H1 (cell line): ENCODE measurements at regions not wholly inside any gene's neighbourhood (a gene's known extent, or its start where the extent isn't known, plus 50 kb on each side); places are given as distances from the start of the nearest gene placed in this dataset.

Experiments used
- CTCF ChIA-PET: fragments of 300-600 bp; sonication (Branson Sonifier 250); formaldehyde crosslinking; loops from one replicate; lab custom pipeline; 2021; ENCODE audit not compliant: partially characterized antibody; lab: Charles Lee
- POLR2A ChIA-PET: fragments of 300-600 bp; sonication (Branson Sonifier 250); formaldehyde crosslinking; loops from one replicate; lab custom pipeline; 2021; ENCODE audit warnings: inconsistent platforms; ENCODE audit not compliant: partially characterized antibody; lab: Charles Lee
- DNase-seq, 2 experiments: peaks; one replicate each; pipeline versions ENCODE4 v3.0.0 to v3.0.0-alpha.2; 2010 to 2022; ENCODE audit warnings: low spot score in 2 of 2, low read depth in 1 of 2, mixed read lengths in 1 of 2
- FAIRE-seq: peaks from 2 replicates; lab custom pipeline; 2011; peaks lifted over from hg19 to GRCh38; lab: Jason Lieb, UNC
- H2AFZ ChIP-seq: 2 replicates; pipeline ENCODE4 v1.8.1; 2012; ENCODE audit warnings: low read length, inconsistent platforms
- H2AK5ac ChIP-seq: 2 replicates; pipeline ENCODE4 v1.6.1; 2013; ENCODE audit warnings: low read depth, low read length
- H2BK120ac ChIP-seq: replicated peaks from 2 replicates; pipeline ENCODE3; 2013; ENCODE audit warnings: low read depth, low read length, inconsistent platforms
- H2BK12ac ChIP-seq: 2 replicates; pipeline ENCODE4 v1.6.1; 2013; ENCODE audit warnings: low read depth, low read length
- H2BK15ac ChIP-seq: 2 replicates; pipeline ENCODE4 v1.6.1; 2013; ENCODE audit warnings: low read length
- H2BK20ac ChIP-seq: 2 replicates; pipeline ENCODE4 v1.6.1; 2013; ENCODE audit warnings: low read length
- H2BK5ac ChIP-seq: 2 replicates; pipeline ENCODE4 v1.6.1; 2013; ENCODE audit warnings: low read depth, low read length
- H3K14ac ChIP-seq: 2 replicates; pipeline ENCODE4 v1.6.1; 2013; ENCODE audit warnings: inconsistent platforms; ENCODE audit not compliant: insufficient read length
- H3K18ac ChIP-seq: 2 replicates; pipeline ENCODE4 v1.6.1; 2013; ENCODE audit warnings: low read length; ENCODE audit errors: extremely low read depth
- H3K23ac ChIP-seq: 2 replicates; pipeline ENCODE4 v1.6.1; 2013; ENCODE audit warnings: inconsistent platforms; ENCODE audit not compliant: insufficient read length
- H3K23me2 ChIP-seq: 2 replicates; pipeline ENCODE4 v1.6.1; 2013; ENCODE audit warnings: low read depth, low read length
- H3K27ac ChIP-seq: 2 replicates; pipeline ENCODE4 v1.6.1; 2011; ENCODE audit warnings: low read depth, low read length, inconsistent platforms
- H3K27me3 ChIP-seq, 4 experiments: replicated peaks in 1 of 4; 1 replicate in 1 of 4; 2 replicates in 3 of 4; pipeline versions ENCODE4 v1.6.1 to v1.8.1; 2011 to 2013; ENCODE audit warnings: low read length in 3 of 4, mild to moderate bottlenecking in 3 of 4, inconsistent platforms in 2 of 4, mixed read lengths in 2 of 4, moderate library complexity in 1 of 4; ENCODE audit not compliant: control insufficient read depth in 3 of 4, insufficient read depth in 3 of 4; ENCODE audit errors: extremely low read depth in 1 of 4
- H3K36me3 ChIP-seq, 4 experiments: 2 replicates each; pipeline versions ENCODE4 v1.6.1 to v1.8.1; 2011 to 2013; ENCODE audit warnings: mild to moderate bottlenecking in 4 of 4, low read length in 3 of 4, moderate library complexity in 2 of 4, control low read depth in 1 of 4, inconsistent platforms in 1 of 4; ENCODE audit not compliant: insufficient read depth in 4 of 4, control insufficient read depth in 2 of 4
- H3K4ac ChIP-seq: replicated peaks from 2 replicates; pipeline ENCODE3; 2013; ENCODE audit warnings: low read length, low read depth, mixed read lengths, inconsistent platforms; ENCODE audit not compliant: insufficient read length
- H3K4me1 ChIP-seq, 4 experiments: replicated peaks in 1 of 4; 1 replicate in 1 of 4; 2 replicates in 3 of 4; pipeline versions ENCODE4 v1.6.1 to v1.8.1; 2011 to 2013; ENCODE audit warnings: low read length in 3 of 4, inconsistent platforms in 2 of 4, mixed read lengths in 1 of 4; ENCODE audit not compliant: insufficient read depth in 4 of 4, control insufficient read depth in 3 of 4
- H3K4me2 ChIP-seq, 2 experiments: 2 replicates each; pipeline versions ENCODE4 v1.6.1 to v1.8.1; 2011 to 2013; ENCODE audit warnings: low read depth in 2 of 2, low read length in 2 of 2, control low read depth in 1 of 2, inconsistent platforms in 1 of 2, mild to moderate bottlenecking in 1 of 2; ENCODE audit not compliant: insufficient read depth in 1 of 2
- H3K4me3 ChIP-seq, 4 experiments: fragments of 200-600, 300-600 bp in 1 of 4; sonication (generic), shearing (Covaris generic), sonication (Bioruptor Twin) in 1 of 4; 2 replicates each; pipeline versions ENCODE4 v1.5.1 to v1.8.1; 2011 to 2016; ENCODE audit warnings: low read length in 4 of 4, low read depth in 3 of 4, control low read depth in 2 of 4, inconsistent platforms in 2 of 4, mild to moderate bottlenecking in 2 of 4, mixed read lengths in 1 of 4, moderate library complexity in 1 of 4; ENCODE audit not compliant: insufficient read depth in 2 of 4; ENCODE audit errors: extremely low read depth in 1 of 4
- H3K56ac ChIP-seq: replicated peaks from 2 replicates; pipeline ENCODE3; 2013; ENCODE audit warnings: low read depth, mild to moderate bottlenecking, mixed read lengths, low read length, inconsistent platforms; ENCODE audit not compliant: insufficient read length
- H3K79me1 ChIP-seq: 2 replicates; pipeline ENCODE4 v1.6.1; 2013; ENCODE audit warnings: low read depth, low read length, control low read depth
- H3K79me2 ChIP-seq, 2 experiments: 2 replicates each; pipeline versions ENCODE4 v1.6.1 to v1.8.1; 2012 to 2013; ENCODE audit warnings: low read length in 2 of 2, mild to moderate bottlenecking in 2 of 2, inconsistent platforms in 1 of 2; ENCODE audit not compliant: insufficient read depth in 2 of 2, control insufficient read depth in 1 of 2
- H3K9ac ChIP-seq, 4 experiments: replicated peaks in 1 of 4; 1 replicate in 1 of 4; 2 replicates in 3 of 4; pipeline versions ENCODE4 v1.6.1 to v1.8.1; 2011 to 2013; ENCODE audit warnings: low read depth in 3 of 4, low read length in 3 of 4, control low read depth in 2 of 4, mild to moderate bottlenecking in 2 of 4, moderate library complexity in 2 of 4, inconsistent platforms in 1 of 4; ENCODE audit errors: extremely low read depth in 1 of 4
- H3K9me3 ChIP-seq, 2 experiments: 2 replicates each; pipeline versions ENCODE4 v1.6.1 to v1.8.1; 2012 to 2013; ENCODE audit warnings: mild to moderate bottlenecking in 2 of 2, moderate library complexity in 2 of 2, control low read depth in 1 of 2, inconsistent platforms in 1 of 2, low read depth in 1 of 2, low read length in 1 of 2, mixed read lengths in 1 of 2; ENCODE audit not compliant: insufficient read depth in 2 of 2
- H4K20me1 ChIP-seq, 2 experiments: replicated peaks in 1 of 2; 2 replicates each; pipeline versions ENCODE3 to v1.8.1; 2011 to 2013; ENCODE audit warnings: inconsistent platforms in 2 of 2, low read length in 2 of 2, mild to moderate bottlenecking in 1 of 2; ENCODE audit not compliant: insufficient read depth in 2 of 2, control insufficient read depth in 1 of 2
- H4K5ac ChIP-seq: 2 replicates; pipeline ENCODE4 v1.6.1; 2013; ENCODE audit warnings: low read length, low read depth, mixed read lengths, inconsistent platforms; ENCODE audit not compliant: insufficient read length
- H4K8ac ChIP-seq: 2 replicates; pipeline ENCODE4 v1.8.0; 2013; ENCODE audit warnings: mild to moderate bottlenecking, moderate library complexity, low read length, inconsistent platforms; ENCODE audit not compliant: insufficient read depth; ENCODE audit errors: extremely low read depth
- H4K91ac ChIP-seq: replicated peaks from 2 replicates; pipeline ENCODE3; 2013; ENCODE audit warnings: low read length, mixed read lengths, inconsistent platforms; ENCODE audit not compliant: insufficient read length
- ASH2L ChIP-seq: fragments of 200-600, 300-600 bp; sonication (generic); IDR thresholded peaks from one replicate; pipeline ENCODE4 v1.7.1; 2017; ENCODE audit warnings: low read length
- BCL11A ChIP-seq, 2 experiments: IDR thresholded peaks; one replicate each; pipeline ENCODE4 v1.6.1; 2011; ENCODE audit warnings: low read depth in 2 of 2, low read length in 2 of 2, mild to moderate bottlenecking in 2 of 2
- BRCA1 ChIP-seq: IDR thresholded peaks from 2 replicates; pipeline ENCODE4 v1.6.1; 2012; ENCODE audit warnings: low read depth, low read length, improper control_type of control experiment
- CBX5 ChIP-seq: fragments of 300-800, 300-1000 bp; sonication (generic); IDR thresholded peaks from 2 replicates; pipeline ENCODE4 v1.7.1; 2016; ENCODE audit warnings: antibody characterized with exemption, low read length, low read depth
- EZH2 ChIP-seq: fragments of 200-600 bp; sonication (generic); IDR thresholded peaks from 2 replicates; pipeline ENCODE4 v1.7.1; 2012; ENCODE audit warnings: low read depth, mild to moderate bottlenecking, moderate library complexity, low read length, inconsistent platforms; ENCODE audit not compliant: severe bottlenecking
- KDM1A ChIP-seq: fragments of 200-600, 300-600 bp; sonication (generic); IDR thresholded peaks from 2 replicates; pipeline ENCODE4 v1.7.1; 2016; ENCODE audit warnings: mild to moderate bottlenecking, low read length, borderline replicate concordance
- PHF8 ChIP-seq: fragments of 200-600 bp; sonication (generic); conservative IDR thresholded peaks from 2 replicates; pipeline ENCODE4 v1.7.1; 2012; ENCODE audit warnings: low read depth, mild to moderate bottlenecking, inconsistent platforms, low read length, moderate library complexity
- RXRA ChIP-seq: IDR thresholded peaks from 2 replicates; pipeline ENCODE4 v1.6.1; 2011; ENCODE audit warnings: low read depth, mild to moderate bottlenecking, low read length, moderate library complexity; ENCODE audit not compliant: insufficient read depth
- SIN3A ChIP-seq, 2 experiments: IDR thresholded peaks in 1 of 2; conservative IDR thresholded peaks in 1 of 2; 2 replicates each; pipeline ENCODE4 v1.6.1; 2011 to 2012; ENCODE audit warnings: low read length in 2 of 2, improper control_type of control experiment in 1 of 2, low read depth in 1 of 2, mild to moderate bottlenecking in 1 of 2
- SIRT6 ChIP-seq: IDR thresholded peaks from one replicate; pipeline ENCODE4 v1.7.1; 2012; ENCODE audit warnings: low read length, inconsistent platforms
- SIX5 ChIP-seq: IDR thresholded peaks from 2 replicates; pipeline ENCODE4 v1.6.1; 2011; ENCODE audit warnings: mild to moderate bottlenecking, low read depth, low read length
- SP1 ChIP-seq: IDR thresholded peaks from 2 replicates; pipeline ENCODE4 v1.6.1; 2011; ENCODE audit warnings: low read depth, low read length
- SP2 ChIP-seq: IDR thresholded peaks from 2 replicates; pipeline ENCODE4 v1.6.1; 2012; ENCODE audit warnings: mild to moderate bottlenecking, low read length, inconsistent platforms
- SP4 ChIP-seq: IDR thresholded peaks from 2 replicates; pipeline ENCODE4 v1.6.1; 2012; ENCODE audit warnings: low read length, inconsistent platforms
- SUZ12 ChIP-seq: fragments of 200-600 bp; sonication (generic); IDR thresholded peaks from 2 replicates; pipeline ENCODE4 v1.6.1; 2012; ENCODE audit warnings: mild to moderate bottlenecking, inconsistent platforms, low read length, moderate library complexity, mixed read lengths
- WGBS, 2 experiments: shearing (Covaris generic) in 1 of 2; methylation state at CpG; one replicate each; pipeline versions ENCODE4 v1.1.6 to v1.1.7; 2013 to 2015; ENCODE audit warnings: low lambda C conversion rate in 2 of 2, mixed read lengths in 2 of 2, inconsistent platforms in 1 of 2, low coverage in 1 of 2, missing lambda C conversion rate in 1 of 2; ENCODE audit not compliant: insufficient replicate concordance in 2 of 2, insufficient coverage in 1 of 2, insufficient read length in 1 of 2; ENCODE audit errors: extremely low coverage in 1 of 2, missing lambda C conversion rate in 1 of 2; 5-methylcytosine and 5-hydroxymethylcytosine counted together

DNA sequence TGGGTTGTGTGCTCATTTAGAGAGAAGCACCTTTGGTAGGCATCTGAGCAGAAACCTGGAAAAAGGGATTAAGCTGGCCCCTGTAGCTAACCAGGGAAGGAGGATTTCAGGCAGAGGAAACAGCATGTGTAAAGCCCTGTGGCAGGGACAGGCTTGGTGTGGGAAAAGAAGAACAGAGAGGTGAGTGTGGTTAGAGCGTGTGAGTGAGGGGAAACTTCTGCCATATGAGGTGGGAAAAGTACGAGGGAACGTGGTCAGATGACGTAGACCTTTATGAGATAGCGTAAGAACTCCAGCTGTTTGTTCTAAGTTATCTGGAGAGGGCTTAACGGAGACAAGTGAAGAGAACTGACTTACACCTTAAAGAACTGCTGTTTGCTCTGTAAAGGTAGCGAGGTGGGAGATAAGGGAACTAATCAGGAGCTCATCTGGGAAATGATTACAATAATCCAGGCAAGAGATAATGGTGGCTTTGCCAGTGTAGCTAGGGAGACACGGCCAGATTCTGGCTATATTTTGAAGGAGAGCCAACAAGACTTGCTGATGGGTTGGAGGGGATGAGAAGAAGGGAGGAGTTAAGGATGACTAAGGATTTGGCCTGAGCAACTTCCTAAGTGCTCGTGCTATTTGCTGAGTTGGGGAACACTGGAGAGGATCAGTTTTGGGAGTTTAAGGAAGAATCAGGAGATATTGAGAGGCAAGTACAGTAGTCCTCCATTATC lies 234.0 kb downstream of the ETNK1 start:
- no peak overlapping the region for H3K27ac ChIP-seq
- no peak overlapping the region for H2AFZ ChIP-seq
- H4K20me1 ChIP-seq: no peaks in the 10 kb centered on the region
- DNase-seq (no peak), FAIRE-seq (no peak)
- H3K14ac ChIP-seq: no peak overlapping the region
- H3K4me2 ChIP-seq: no peak overlapping the region
- no peaks in the 10 kb centered on the region for H3K79me2 ChIP-seq
- no peak overlapping the region for H2BK12ac ChIP-seq
- no peak overlapping the region for H3K4ac ChIP-seq
- no peak overlapping the region for H4K8ac ChIP-seq
- no peaks in the 10 kb centered on the region for H3K27me3 ChIP-seq
- no peak overlapping the region for H3K9ac ChIP-seq
- H2BK15ac ChIP-seq: peak overlapping the region; percentile 24
- H4K91ac ChIP-seq: no peak overlapping the region
- no peaks in the 10 kb centered on the region for H3K36me3 ChIP-seq
- H3K23ac ChIP-seq: no peak overlapping the region
- H3K4me3 ChIP-seq: no peak overlapping the region
- no peak overlapping the region for H4K5ac ChIP-seq
- H3K4me1 ChIP-seq: peaks cover 0 to 10% (median 2%) of the 10 kb centered on the region in 4 experiments; a peak in 3 of 7 replicates
- WGBS, 2 experiments: 93% methylated on average over 9 of the region's 9 CpGs; no CpG with 5 or more reads in 1 of the 2 experiments
- POLR2A ChIA-PET: no interaction called here
- H2AK5ac ChIP-seq: no peak overlapping the region
- H2BK5ac ChIP-seq: no peak overlapping the region
- H2BK120ac ChIP-seq: no peak overlapping the region
- no peaks in the 10 kb centered on the region for H3K9me3 ChIP-seq
- no peaks in the 10 kb centered on the region for H3K79me1 ChIP-seq
- H2BK20ac ChIP-seq: no peak overlapping the region
- no peak overlapping the region for H3K56ac ChIP-seq
- CTCF ChIA-PET: interaction anchor here (1.1 to 8.6 kb wide), 5 partner anchors 22 to 362 kb away, joined by 3 to 108 read pairs (median 8); no protein-coding TSS in a partner anchor
- no peaks in the 10 kb centered on the region for H3K23me2 ChIP-seq
- no peak overlapping the region for H3K18ac ChIP-seq
- TF ChIP-seq BCL11A (IDR thresholded peaks at IDR 0.05; ENCODE audit: low read depth in 2 of 2, low read length in 2 of 2) (no peak), SP4 (no peak), RXRA (no peak), SIN3A (conservative IDR thresholded peaks at IDR 0.05 in 1 of 2, IDR thresholded peaks at IDR 0.05 in 1 of 2; ENCODE audit: low read depth in 1 of 2, low read length in 2 of 2) (no peak), ASH2L (no peak), CBX5 (no peak), SP1 (no peak), SP2 (no peak), SIRT6 (no peak), EZH2 (no peak), BRCA1 (no peak), SUZ12 (no peak), PHF8 (no peak), KDM1A (no peak), SIX5 (no peak)
